H1 (cell line): ENCODE measurements at regions not wholly inside any gene's neighbourhood (a gene's known extent, or its start where the extent isn't known, plus 50 kb on each side); places are given as distances from the start of the nearest gene placed in this dataset.

ENCODE experiments used
- CBX8 ChIP-seq: fragments of 300-800, 300-1000 bp; sonication (generic); IDR thresholded peaks from 2 replicates; pipeline ENCODE4 v1.7.1; 2016; ENCODE audit warnings: low read depth, low read length, borderline replicate concordance
- TCF12 ChIP-seq: IDR thresholded peaks from 2 replicates; pipeline ENCODE4 v1.6.1; 2011; ENCODE audit warnings: low read depth, mild to moderate bottlenecking, low read length

- no peak for TF ChIP-seq CBX8
- no peak for TF ChIP-seq TCF12
Measured at GRCh38 chr10:52568309-52568708, 204.3 kb downstream of the MBL2 start (continued).
